HEK293 (cell line): ENCODE measurements at regions not wholly inside any gene's neighbourhood (a gene's known extent, or its start where the extent isn't known, plus 50 kb on each side); places are given as distances from the start of the nearest gene placed in this dataset.
"Not testable (repeated sequence)": the region's sequence is repeated elsewhere in the genome, so short reads cannot be mapped to it uniquely, and the experiment has no call there.

Source experiments
- CTCF ChIA-PET: fragments of 350-600 bp; formaldehyde crosslinking; extraction: SDS; loops from one replicate; lab custom pipeline; 2021; ENCODE audit warnings: antibody characterized with exemption; lab: Yijun Ruan, JAX
- POLR2A ChIA-PET: fragments of 300-600 bp; formaldehyde crosslinking; extraction: SDS; loops from one replicate; lab custom pipeline; 2020; ENCODE audit warnings: antibody characterized with exemption, inconsistent platforms; lab: Yijun Ruan, JAX
- H3K27ac ChIP-seq: fragments of 200-500 bp; sonication (Bioruptor generic); 2 replicates; pipeline ENCODE4 v1.5.1; 2014; ENCODE audit warnings: low read depth, low read length, control low read depth, inconsistent platforms; ENCODE audit errors: extremely low read depth
- H3K36me3 ChIP-seq, 2 experiments: fragments of 200-500 bp in 1 of 2; sonication (Bioruptor generic) in 1 of 2; 1 replicate in 1 of 2; 2 replicates in 1 of 2; pipeline ENCODE4 v1.5.1; 2014 to 2017; ENCODE audit warnings: inconsistent platforms in 2 of 2, low read length in 2 of 2; ENCODE audit not compliant: control insufficient read depth in 2 of 2, insufficient read depth in 1 of 2
- H3K4me1 ChIP-seq: fragments of 200-500 bp; sonication (Bioruptor generic); 2 replicates; pipeline ENCODE4 v1.5.1; 2014; ENCODE audit warnings: mild to moderate bottlenecking, low read length, inconsistent platforms; ENCODE audit not compliant: control insufficient read depth, insufficient read depth
- H3K4me3 ChIP-seq: 2 replicates; pipeline ENCODE4 v1.5.1; 2011; ENCODE audit warnings: low read depth, mild to moderate bottlenecking, control low read depth, low read length, moderate library complexity
- H3K9me3 ChIP-seq: fragments of 200-500 bp; sonication (Bioruptor generic); 2 replicates; pipeline ENCODE4 v1.5.1; 2014; ENCODE audit warnings: low read depth, low read length, inconsistent platforms; ENCODE audit not compliant: control insufficient read depth, insufficient read depth
- FEZF1 ChIP-seq: fragments of 450-650 bp; formaldehyde crosslinking; IDR thresholded peaks from 2 replicates; pipeline ENCODE4 v1.5.1; 2016; ENCODE audit warnings: missing biosample characterization, missing genetic modification characterization
- KLF17 ChIP-seq: fragments of 450-650 bp; formaldehyde crosslinking; IDR thresholded peaks from 2 replicates; pipeline ENCODE4 v1.5.1; 2016; ENCODE audit warnings: missing biosample characterization, missing genetic modification characterization
- SCRT1 ChIP-seq: fragments of 450-650 bp; formaldehyde crosslinking; IDR thresholded peaks from 2 replicates; pipeline ENCODE4 v1.5.1; 2016; ENCODE audit warnings: missing biosample characterization, missing genetic modification characterization, borderline replicate concordance
- SCRT2 ChIP-seq: fragments of 450-650 bp; formaldehyde crosslinking; IDR thresholded peaks from 2 replicates; pipeline ENCODE4 v1.5.1; 2016; ENCODE audit warnings: missing biosample characterization, missing genetic modification characterization
- ZBTB20 ChIP-seq: fragments of 450-650 bp; formaldehyde crosslinking; IDR thresholded peaks from 2 replicates; pipeline ENCODE4 v1.5.1; 2016; ENCODE audit warnings: missing biosample characterization, missing genetic modification characterization
- ZFHX2 ChIP-seq: fragments of 450-650 bp; formaldehyde crosslinking; conservative IDR thresholded peaks from 2 replicates; pipeline ENCODE4 v1.5.1; 2016; ENCODE audit warnings: missing biosample characterization, missing genetic modification characterization
- ZNF138 ChIP-seq: fragments of 450-650 bp; formaldehyde crosslinking; IDR thresholded peaks from 2 replicates; pipeline ENCODE4 v1.5.1; 2016; ENCODE audit warnings: missing biosample characterization, missing genetic modification characterization, borderline replicate concordance
- ZNF202 ChIP-seq: fragments of 450-650 bp; formaldehyde crosslinking; IDR thresholded peaks from 2 replicates; pipeline ENCODE4 v1.5.1; 2016; ENCODE audit warnings: missing biosample characterization, missing genetic modification characterization, borderline replicate concordance
- ZNF280C ChIP-seq: fragments of 450-650 bp; formaldehyde crosslinking; IDR thresholded peaks from 2 replicates; pipeline ENCODE4 v1.5.1; 2016; ENCODE audit warnings: missing biosample characterization, missing genetic modification characterization
- ZNF302 ChIP-seq: fragments of 450-650 bp; formaldehyde crosslinking; IDR thresholded peaks from 2 replicates; pipeline ENCODE4 v1.5.1; 2016; ENCODE audit warnings: missing biosample characterization, missing genetic modification characterization, low read depth
- ZNF362 ChIP-seq: fragments of 450-650 bp; formaldehyde crosslinking; IDR thresholded peaks from 2 replicates; pipeline ENCODE4 v1.5.1; 2016; ENCODE audit warnings: missing biosample characterization, missing genetic modification characterization
- ZNF366 ChIP-seq: fragments of 450-650 bp; formaldehyde crosslinking; conservative IDR thresholded peaks from 2 replicates; pipeline ENCODE4 v1.5.1; 2016; ENCODE audit warnings: missing biosample characterization, missing genetic modification characterization
- ZNF394 ChIP-seq: fragments of 450-650 bp; formaldehyde crosslinking; IDR thresholded peaks from 2 replicates; pipeline ENCODE4 v1.5.1; 2016; ENCODE audit warnings: missing biosample characterization, missing genetic modification characterization, mild to moderate bottlenecking, moderate library complexity, borderline replicate concordance
- ZNF423 ChIP-seq: fragments of 450-650 bp; formaldehyde crosslinking; IDR thresholded peaks from 2 replicates; pipeline ENCODE4 v1.5.1; 2016; ENCODE audit warnings: missing biosample characterization, missing genetic modification characterization
- ZNF449 ChIP-seq: fragments of 450-650 bp; formaldehyde crosslinking; IDR thresholded peaks from 2 replicates; pipeline ENCODE4 v1.5.1; 2017; ENCODE audit warnings: missing biosample characterization, mild to moderate bottlenecking, missing genetic modification characterization, moderate library complexity
- ZNF610 ChIP-seq: fragments of 450-650 bp; formaldehyde crosslinking; IDR thresholded peaks from 2 replicates; pipeline ENCODE4 v1.5.1; 2016; ENCODE audit warnings: missing biosample characterization, missing genetic modification characterization, borderline replicate concordance
- ZNF645 ChIP-seq: fragments of 450-650 bp; formaldehyde crosslinking; IDR thresholded peaks from 2 replicates; pipeline ENCODE4; 2016; ENCODE audit warnings: missing biosample characterization, missing genetic modification characterization
- ZNF658 ChIP-seq: fragments of 450-650 bp; formaldehyde crosslinking; IDR thresholded peaks from 2 replicates; pipeline ENCODE4; 2016; ENCODE audit warnings: missing biosample characterization, missing genetic modification characterization
- ZNF664 ChIP-seq: fragments of 450-650 bp; formaldehyde crosslinking; IDR thresholded peaks from 2 replicates; pipeline ENCODE4 v1.5.1; 2016; ENCODE audit warnings: missing biosample characterization, missing genetic modification characterization
- ZNF677 ChIP-seq: fragments of 450-650 bp; IDR thresholded peaks from 2 replicates; pipeline ENCODE4 v1.5.0; 2018; ENCODE audit warnings: missing biosample characterization, mild to moderate bottlenecking, missing genetic modification characterization, moderate library complexity
- ZNF704 ChIP-seq: fragments of 450-650 bp; formaldehyde crosslinking; IDR thresholded peaks from 2 replicates; pipeline ENCODE4 v1.5.1; 2016; ENCODE audit warnings: missing biosample characterization, missing genetic modification characterization

GRCh38 chr9:124130277-124131075 lies 118.9 kb downstream of the LHX2 start:
- H3K9me3 ChIP-seq, result no peaks in the 10 kb centered on the region
- TF ChIP-seq ZNF658 (tag by site-specific recombination) (no peak), ZNF138 (tag by site-specific recombination) (no peak), ZNF280C (tag by site-specific recombination) (no peak), KLF17 (no peak), ZBTB20 (no peak), ZNF645 (tag by site-specific recombination) (no peak), ZNF202 (tag by site-specific recombination) (no peak), ZNF449 (tag by site-specific recombination) (no peak), SCRT1 (tag by site-specific recombination) (no peak), ZNF366 (tag by site-specific recombination) (no peak), ZNF302 (tag by site-specific recombination) (no peak), ZNF677 (no peak), FEZF1 (tag by site-specific recombination) (no peak)
- TF ChIP-seq, all 188 proteins: peak for 0
- Histone ChIP-seq H3K4me3 (no peak overlapping the region), H3K27ac (no peak overlapping the region), H3K4me1 (no peaks in the 10 kb centered on the region), H3K36me3 (no peaks in the 10 kb centered on the region)
- POLR2A ChIA-PET, result no interaction called here
- CTCF ChIA-PET, result no interaction called here

- POLR2A ChIA-PET, H3K4me1 ChIP-seq: not testable (repeated sequence)
- CTCF ChIA-PET, result interaction anchor here (0.6 kb wide), 2 partner anchors 9 to 234 kb away, joined by 3 read pairs; no protein-coding TSS in a partner anchor
These were observed 120.0 kb downstream of the LHX2 start for GRCh38 chr9:124131518-124131917.

GRCh38 chr9:124132671-124133147 lies 121.1 kb downstream of the LHX2 start:
- peak; percentile 34; the same call in 1 of the 2 replicates for TF ChIP-seq ZFHX2 (tag by site-specific recombination)
- TF ChIP-seq ZNF704 (tag by site-specific recombination), result no peak
- TF ChIP-seq SCRT2 (tag by site-specific recombination), result no peak
- TF ChIP-seq ZNF610 (tag by site-specific recombination), result no peak
- TF ChIP-seq ZNF394 (tag by site-specific recombination), result no peak
- TF ChIP-seq ZNF362 (tag by site-specific recombination), result no peak
- no peak for TF ChIP-seq ZNF423 (tag by site-specific recombination)
- no peak overlapping the region for H3K4me3 ChIP-seq
- H3K4me1 ChIP-seq, result no peaks in the 10 kb centered on the region
- H3K27ac ChIP-seq, result no peak overlapping the region
- H3K36me3 ChIP-seq, result no peaks in the 10 kb centered on the region
- CTCF ChIA-PET, result interaction anchor here (0.6 to 0.7 kb wide), 2 partner anchors 9 to 172 kb away, joined by 4 to 5 read pairs; no protein-coding TSS in a partner anchor
- POLR2A ChIA-PET, result no interaction called here
- no peaks in the 10 kb centered on the region for H3K9me3 ChIP-seq

More at GRCh38 chr9:124131518-124131917, 120.0 kb downstream of the LHX2 start:
- H3K4me3 ChIP-seq, result not testable (repeated sequence)
- TF ChIP-seq ZNF664 (tag by site-specific recombination), result 0 out of 2 replicates have a peak, but pooled peaks have one; percentile 25
- TF ChIP-seq, all 188 proteins: peak for 1; not testable (repeated sequence) for 187
- not testable (repeated sequence) for H3K36me3 ChIP-seq, H3K9me3 ChIP-seq, H3K27ac ChIP-seq
